HG03558 (cell line): ENCODE measurements at regions not wholly inside any gene's neighbourhood (a gene's known extent, or its start where the extent isn't known, plus 50 kb on each side); places are given as distances from the start of the nearest gene placed in this dataset.
"Not testable (repeated sequence)": the region's sequence is repeated elsewhere in the genome, so short reads cannot be mapped to it uniquely, and the experiment has no call there.

Experiments
- ATAC-seq: cut with Tn5 transposase; IDR thresholded peaks from one replicate; pipeline ENCODE4 v1.9.1; 2021; ENCODE audit warnings: moderate number of reproducible peaks; ENCODE audit not compliant: unreplicated experiment; ENCODE audit errors: extremely low read depth

- ATAC-seq, result no peak
Observed at GRCh38 chr4:132334081-132334480, 815.0 kb upstream of the PCDH10 start.

- no peak for ATAC-seq
Observed at GRCh38 chr4:132344924-132345828, 803.9 kb upstream of the PCDH10 start.

- ATAC-seq, result no peak
Observed at GRCh38 chr4:132346016-132346415, 803.1 kb upstream of the PCDH10 start.

- not testable (repeated sequence) for ATAC-seq
Observed at GRCh38 chr4:132351606-132352005, 797.5 kb upstream of the PCDH10 start.

- no peak for ATAC-seq
Observed at GRCh38 chr4:132382243-132382642, 766.9 kb upstream of the PCDH10 start.

- ATAC-seq, result no peak
Observed at GRCh38 chr4:132383571-132384199, 765.4 kb upstream of the PCDH10 start.

- no peak for ATAC-seq
Observed at GRCh38 chr4:132384709-132385108, 764.4 kb upstream of the PCDH10 start.

GRCh38 chr4:132386130-132386529, 763.0 kb upstream of the PCDH10 start:
- no peak for ATAC-seq

GRCh38 chr4:132387060-132387459, 762.0 kb upstream of the PCDH10 start:
- ATAC-seq, result no peak

GRCh38 chr4:132395561-132395960, 753.5 kb upstream of the PCDH10 start:
- no peak for ATAC-seq

- ATAC-seq, result no peak
Observed at GRCh38 chr4:132396636-132397035, 752.5 kb upstream of the PCDH10 start.

- no peak for ATAC-seq
Observed at GRCh38 chr4:132417220-132417619, 731.9 kb upstream of the PCDH10 start.

- no peak for ATAC-seq
Observed at GRCh38 chr4:132427125-132427524, 722.0 kb upstream of the PCDH10 start.

GRCh38 chr4:132437117-132437516, 712.0 kb upstream of the PCDH10 start:
- no peak for ATAC-seq

GRCh38 chr4:132445386-132445785, 703.7 kb upstream of the PCDH10 start:
- ATAC-seq, result no peak

GRCh38 chr4:132457987-132458386, 691.1 kb upstream of the PCDH10 start:
- ATAC-seq, result not testable (repeated sequence)

GRCh38 chr4:132479543-132479942, 669.6 kb upstream of the PCDH10 start:
- no peak for ATAC-seq

GRCh38 chr4:132488555-132488954, 660.5 kb upstream of the PCDH10 start:
- ATAC-seq, result no peak

- no peak for ATAC-seq
Observed at GRCh38 chr4:132493476-132493875, 655.6 kb upstream of the PCDH10 start.

GRCh38 chr4:132495267-132495812, 653.8 kb upstream of the PCDH10 start:
- not testable (repeated sequence) for ATAC-seq

GRCh38 chr4:132498215-132498614, 650.9 kb upstream of the PCDH10 start:
- no peak for ATAC-seq
